NCI-H774 (cell line): ENCODE measurements at regions not wholly inside any gene's neighbourhood (a gene's known extent, or its start where the extent isn't known, plus 50 kb on each side); places are given as distances from the start of the nearest gene placed in this dataset.
A peak's percentile ranks its signal among the peaks of the same experiment; 100 is the strongest.
"Not testable (repeated sequence)": the region's sequence is repeated elsewhere in the genome, so short reads cannot be mapped to it uniquely, and the experiment has no call there.

Source experiments
- DNase-seq: peaks from one replicate; lab custom pipeline; 2025; lab: John Stamatoyannopoulos, UW

GRCh38 chr1:157326173-157326859 lies 188.1 kb upstream of the ETV3 start:
- no peak for DNase-seq

- DNase-seq: no peak
Measured at GRCh38 chr1:157325220-157325619, 187.0 kb upstream of the ETV3 start.

GRCh38 chr1:157321972-157322371 lies 183.8 kb upstream of the ETV3 start:
- DNase-seq: not testable (repeated sequence)

DNA sequence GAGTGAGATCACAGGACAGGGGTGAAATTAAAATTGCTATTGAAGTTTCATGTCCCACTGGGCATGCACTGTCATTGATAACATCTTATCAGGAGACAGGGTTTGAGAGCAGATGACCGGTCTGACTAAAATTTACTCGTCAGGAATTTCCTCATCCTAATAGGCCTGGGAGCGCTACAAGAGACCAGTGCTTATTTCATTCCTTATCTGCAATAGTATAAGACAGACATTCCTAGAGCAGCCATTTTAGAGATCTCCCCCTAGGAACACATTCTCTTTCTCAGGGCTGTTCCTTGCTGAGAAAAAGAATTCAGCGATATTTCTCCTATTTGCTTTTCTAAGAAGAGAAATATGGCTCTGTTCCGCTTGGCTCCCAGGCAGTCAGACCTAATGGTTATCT lies 181.4 kb upstream of the ETV3 start:
- no peak for DNase-seq

DNA sequence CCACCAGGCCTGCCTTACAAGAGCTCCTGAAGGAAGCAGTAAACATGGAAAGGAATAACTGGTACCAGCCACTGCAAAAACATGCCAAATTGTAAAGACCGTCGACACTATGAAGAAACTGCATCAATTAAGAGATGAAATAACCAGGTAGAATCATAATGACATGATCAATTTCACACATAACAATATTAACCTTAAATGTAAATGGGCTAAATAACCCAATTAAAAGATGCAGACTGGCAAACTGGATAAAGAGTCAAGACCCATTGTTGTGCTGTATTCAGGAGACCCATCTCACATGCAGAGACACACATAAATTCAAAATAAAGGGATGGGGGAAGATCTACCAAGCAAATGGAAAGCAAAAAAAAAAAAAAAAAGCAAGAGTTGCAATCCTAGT lies 179.0 kb upstream of the ETV3 start:
- DNase-seq: not testable (repeated sequence)

- no peak for DNase-seq
Measured at GRCh38 chr1:157315544-157315943, 177.3 kb upstream of the ETV3 start.

DNA sequence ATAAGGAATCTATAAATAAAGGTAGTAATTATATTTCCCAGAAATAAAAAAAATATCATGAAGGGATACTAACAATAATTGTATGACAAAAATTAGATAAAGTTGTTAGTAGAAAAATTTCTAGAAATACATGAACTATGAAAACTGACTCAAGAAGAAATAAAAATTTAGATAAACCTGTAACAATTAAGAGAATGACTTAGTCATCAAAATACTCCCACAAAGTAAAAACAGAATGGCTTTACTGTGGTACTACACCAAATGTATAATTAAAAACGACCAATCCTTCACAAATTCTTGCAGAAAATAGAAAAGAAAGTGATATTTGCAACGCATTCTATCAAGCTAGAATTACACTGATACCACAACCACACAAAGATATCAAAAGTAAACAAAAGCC lies 176.2 kb upstream of the ETV3 start:
- no peak for DNase-seq

GRCh38 chr1:157313240-157313807 lies 175.1 kb upstream of the ETV3 start:
- no peak for DNase-seq

DNA sequence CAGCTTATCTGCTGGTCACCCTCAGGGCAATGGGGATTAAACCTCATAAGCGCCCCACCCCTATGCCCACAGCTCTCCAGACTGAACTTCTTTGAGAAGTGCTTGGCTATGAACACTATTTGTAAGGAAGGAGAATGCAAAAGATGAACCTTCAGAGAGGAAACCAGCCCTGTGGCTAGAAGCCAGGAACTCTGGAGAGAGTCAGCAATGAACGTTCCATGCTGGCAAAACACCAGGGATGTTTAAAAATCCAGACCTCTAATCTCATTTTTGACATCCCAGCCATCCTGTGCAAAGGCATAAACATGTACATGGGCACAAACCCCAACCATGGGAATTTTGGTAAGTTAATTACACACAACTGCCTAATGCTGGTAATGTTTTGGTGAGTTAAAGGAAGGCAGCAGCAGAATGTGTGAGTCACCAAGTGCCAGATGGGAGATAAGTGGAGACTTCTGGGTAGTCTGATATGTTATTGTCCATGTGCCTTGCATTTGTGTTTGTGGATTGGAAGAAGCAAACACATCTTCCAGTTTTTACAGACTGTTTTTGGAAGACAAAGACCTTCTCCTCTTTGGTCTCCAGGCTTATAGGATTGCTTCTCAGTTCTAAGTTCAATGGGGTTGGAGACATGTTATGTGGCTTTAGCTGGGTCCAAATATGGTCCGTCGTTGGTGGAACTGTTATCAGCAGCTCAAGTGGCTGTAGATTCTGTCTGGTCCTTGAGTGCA lies 174.1 kb upstream of the ETV3 start:
- no peak for DNase-seq

DNA sequence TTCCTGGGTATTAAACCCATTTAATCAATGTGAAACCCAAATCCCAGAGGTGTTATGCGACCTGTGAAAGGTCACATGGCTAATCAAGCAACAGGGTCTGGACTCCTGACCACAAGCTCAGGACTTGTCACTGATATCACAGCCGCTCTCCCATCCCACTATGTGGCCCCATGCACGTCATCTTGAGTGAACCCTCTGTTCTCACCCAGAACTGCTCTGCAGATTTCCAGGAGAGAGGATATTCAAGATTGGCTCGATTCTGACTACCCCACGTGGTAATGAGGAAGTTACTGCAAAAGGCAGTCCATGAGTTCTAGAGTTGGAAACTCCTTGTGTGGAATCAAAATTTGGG lies 173.5 kb upstream of the ETV3 start:
- no peak for DNase-seq

- DNase-seq: peak; percentile 67
Measured at GRCh38 chr1:157310805-157311729, 172.9 kb upstream of the ETV3 start.

GRCh38 chr1:157310401-157310800 lies 172.2 kb upstream of the ETV3 start:
- no peak for DNase-seq

GRCh38 chr1:157307491-157307890 lies 169.3 kb upstream of the ETV3 start:
- DNase-seq: no peak

DNA sequence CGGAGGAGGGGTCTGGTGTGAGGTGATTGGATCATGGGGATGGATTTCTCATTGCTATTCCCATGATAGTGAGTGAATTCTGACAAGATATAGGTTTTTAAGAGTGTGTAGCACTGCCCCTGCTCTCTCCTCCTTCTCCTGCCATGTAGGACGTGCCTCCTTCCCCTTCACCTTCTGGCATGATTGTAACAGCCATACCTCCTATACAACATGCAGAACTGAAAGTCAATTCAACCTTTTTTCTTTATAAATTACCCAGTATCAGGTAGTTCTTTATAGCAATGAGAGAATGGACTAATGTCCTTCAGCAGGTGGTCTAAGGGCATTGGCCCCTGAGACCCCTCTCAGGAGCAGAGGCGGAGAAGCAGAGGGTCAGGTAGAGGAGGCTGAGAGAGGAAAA lies 168.7 kb upstream of the ETV3 start:
- DNase-seq: no peak

- no peak for DNase-seq
Measured at GRCh38 chr1:157304271-157304670, 166.1 kb upstream of the ETV3 start.

DNA sequence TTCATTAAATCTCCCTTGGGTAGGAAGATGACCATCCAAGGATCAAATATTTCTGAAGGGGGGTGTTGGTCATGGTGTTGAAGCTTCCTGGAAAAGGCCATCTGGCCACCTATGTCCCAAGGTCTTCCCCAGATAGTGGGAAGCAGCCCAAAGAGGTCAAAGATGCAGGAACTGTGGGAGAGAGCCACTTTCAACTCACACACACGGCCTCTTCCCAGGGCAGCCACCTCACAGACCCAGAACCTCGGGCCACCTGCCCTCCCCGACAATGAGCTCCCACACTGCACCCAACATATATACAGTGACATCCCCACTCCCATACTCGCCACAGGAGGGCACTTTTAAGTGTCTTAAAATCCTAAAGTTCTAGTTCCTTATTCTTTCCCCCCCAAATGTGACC lies 164.5 kb upstream of the ETV3 start:
- no peak for DNase-seq

DNA sequence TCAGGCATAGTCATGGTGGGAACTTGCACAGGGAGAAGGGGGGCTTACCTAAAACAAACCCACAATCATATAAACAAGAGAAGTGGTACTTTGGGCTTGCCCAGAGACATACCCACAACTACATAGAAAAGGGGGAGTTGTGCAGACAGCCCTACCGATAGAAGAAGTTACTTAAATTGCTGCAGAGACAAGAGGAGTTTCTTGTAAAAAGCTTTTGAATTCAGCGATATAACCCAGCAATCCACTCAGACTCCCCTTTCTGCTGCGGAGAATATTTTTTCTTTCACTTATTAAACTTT lies 164.0 kb upstream of the ETV3 start:
- DNase-seq: no peak

GRCh38 chr1:157301477-157302198 lies 163.4 kb upstream of the ETV3 start:
- no peak for DNase-seq

DNA sequence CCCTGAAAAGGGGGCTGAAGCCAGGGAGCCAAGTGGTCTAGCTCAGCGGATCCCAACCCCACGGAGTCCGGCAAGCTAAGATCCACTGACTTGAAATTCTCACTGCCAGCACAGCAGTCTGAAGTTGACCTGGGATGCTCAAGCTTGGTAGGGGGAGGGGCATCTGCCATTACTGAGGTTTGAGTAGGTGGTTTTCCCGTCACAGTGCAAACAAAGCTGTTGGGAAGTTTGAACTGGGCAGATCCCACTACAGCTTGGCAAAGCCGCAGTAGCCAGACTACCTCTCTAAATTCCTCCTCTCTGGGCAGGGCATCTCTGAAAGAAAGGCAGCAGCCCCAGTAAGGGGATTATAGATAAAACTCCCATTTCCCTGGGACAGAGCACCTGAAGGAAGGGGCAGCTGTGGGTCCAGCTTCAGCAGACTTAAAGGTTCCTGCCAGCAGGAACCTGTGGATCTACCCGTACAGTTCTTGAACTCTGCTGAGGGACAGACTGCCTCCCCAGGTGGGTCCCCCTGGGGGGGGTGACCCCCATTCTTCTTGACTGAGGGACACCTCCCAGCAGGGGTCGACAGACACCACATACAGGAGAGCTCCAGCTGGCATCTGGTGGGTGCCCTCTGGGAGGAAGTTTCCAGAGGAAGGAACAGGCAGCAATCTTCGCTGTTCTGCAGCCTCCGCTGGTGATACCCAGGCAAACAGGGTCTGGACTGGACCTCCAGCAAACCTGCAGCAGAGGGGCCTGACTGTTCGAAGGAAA lies 156.4 kb upstream of the ETV3 start:
- not testable (repeated sequence) for DNase-seq

- no peak for DNase-seq
Measured at GRCh38 chr1:157292809-157293564, 154.8 kb upstream of the ETV3 start.
